NCI-H2081 (cell line): ENCODE measurements at regions not wholly inside any gene's neighbourhood (a gene's known extent, or its start where the extent isn't known, plus 50 kb on each side); places are given as distances from the start of the nearest gene placed in this dataset.

Experiments
- DNase-seq, 2 experiments: peaks; one replicate each; lab custom pipeline; 2025; lab: John Stamatoyannopoulos, UW

GRCh38 chr17:36867716-36868341 is 69.4 kb upstream of the LHX1 start:
- no peak for DNase-seq

- DNase-seq, result no peak
Measured at GRCh38 chr17:36868777-36869176, 68.5 kb upstream of the LHX1 start.

DNA sequence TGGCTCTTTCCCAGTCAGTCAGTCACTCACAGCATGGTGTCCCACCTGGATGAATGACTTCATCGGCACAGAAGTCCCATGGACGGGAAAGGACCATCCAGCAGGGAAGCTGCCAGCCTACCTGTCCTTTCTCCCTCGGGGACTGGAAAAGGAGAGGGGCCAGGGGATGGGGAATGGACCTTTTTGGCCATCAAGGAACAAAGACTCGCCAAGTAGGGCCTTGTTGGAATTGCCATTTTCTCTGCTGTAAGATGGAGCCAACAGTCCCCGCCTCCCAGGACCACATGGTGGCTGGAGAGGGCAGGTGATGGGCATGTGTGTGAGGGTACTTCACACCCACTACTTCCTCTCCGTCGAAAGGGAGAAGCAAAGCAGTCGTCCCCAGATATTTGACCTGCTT is 67.8 kb upstream of the LHX1 start:
- DNase-seq, result no peak

- no peak for DNase-seq
Measured at GRCh38 chr17:36869856-36870719, 67.2 kb upstream of the LHX1 start.

DNA sequence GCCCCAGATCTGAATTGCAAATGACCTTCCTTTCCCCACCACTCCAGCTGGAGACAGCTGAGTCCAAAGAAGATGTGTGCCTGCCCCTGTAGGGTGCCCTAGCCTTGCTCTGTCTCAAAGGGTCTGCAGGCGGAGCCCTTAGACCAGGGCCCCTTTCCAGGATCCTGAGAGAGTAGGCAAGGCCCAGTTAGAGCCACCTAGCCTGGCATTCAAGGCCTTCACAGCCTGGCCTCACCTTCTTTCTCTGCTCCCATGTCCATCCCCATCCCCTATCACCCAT is 66.6 kb upstream of the LHX1 start:
- no peak for DNase-seq

DNA sequence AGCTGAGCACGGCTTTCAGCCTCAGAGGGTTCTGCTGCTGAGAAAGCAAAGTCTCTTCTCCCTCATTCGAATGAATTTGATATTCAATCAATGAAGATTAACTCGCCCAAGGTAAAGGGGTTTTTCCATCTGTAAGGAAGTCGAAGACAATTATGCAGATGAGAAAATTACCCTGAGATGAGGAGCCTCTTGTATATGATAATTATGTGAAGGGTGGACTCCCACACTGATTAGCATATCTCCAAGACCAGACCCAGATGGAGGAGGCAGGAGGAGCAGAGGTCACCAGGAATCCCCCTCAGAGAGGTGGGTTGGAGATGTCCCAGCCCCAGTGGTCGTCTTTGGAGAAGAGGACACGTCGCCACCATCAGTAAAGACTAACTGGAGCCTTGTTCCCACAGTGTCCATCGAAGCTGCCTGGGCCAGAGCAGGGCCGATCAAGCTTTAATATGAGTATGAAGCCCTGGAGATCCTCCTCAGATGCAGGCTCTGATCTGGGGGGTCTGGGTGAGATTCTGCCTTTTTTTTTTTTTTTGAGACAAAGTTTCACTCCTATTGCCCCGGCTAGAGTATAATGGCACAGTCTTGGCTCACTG is 61.5 kb upstream of the LHX1 start:
- no peak for DNase-seq

DNA sequence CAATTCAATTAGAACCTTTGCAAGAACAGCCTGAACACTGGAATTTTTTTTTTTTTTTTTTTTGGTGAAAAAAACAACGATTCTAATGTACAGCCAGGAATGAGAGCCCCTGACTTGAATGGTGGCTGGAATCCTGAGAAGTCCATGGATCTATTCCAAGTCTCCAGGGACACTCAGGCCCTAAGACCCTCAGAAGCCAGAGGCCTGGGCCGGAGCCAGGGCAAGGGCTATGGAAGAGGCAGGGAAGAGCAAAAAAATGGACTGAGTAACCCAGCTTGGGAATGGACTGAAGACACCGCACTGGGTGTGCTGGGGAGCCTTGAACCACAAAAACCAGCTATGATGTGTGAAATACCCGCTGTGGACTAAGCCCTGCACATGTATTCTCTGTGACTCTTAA is 60.3 kb upstream of the LHX1 start:
- no peak for DNase-seq

- DNase-seq, result no peak
Measured at GRCh38 chr17:36877771-36878170, 59.5 kb upstream of the LHX1 start.

DNA sequence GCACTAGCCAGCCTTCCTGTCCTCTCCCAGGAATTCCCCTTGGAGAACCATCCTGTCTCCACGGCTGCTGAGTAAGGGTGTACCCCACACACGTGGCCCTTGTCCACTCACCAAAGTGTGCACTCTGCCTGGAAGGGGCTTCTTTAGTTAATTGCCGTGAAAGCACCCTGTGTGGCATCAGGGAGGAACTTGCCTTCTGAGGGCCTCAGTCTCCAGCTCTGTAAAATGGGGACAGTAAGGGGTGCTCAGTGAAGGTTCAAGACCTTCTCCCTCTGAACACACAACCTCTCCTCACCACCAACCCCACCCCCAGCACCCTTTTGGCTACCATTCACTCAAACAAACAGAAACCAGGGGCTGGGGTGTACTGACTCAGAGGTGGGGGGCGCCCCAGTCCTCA is 59.1 kb upstream of the LHX1 start:
- no peak for DNase-seq

- no peak for DNase-seq
Measured at GRCh38 chr17:36879027-36879426, 58.2 kb upstream of the LHX1 start.

- DNase-seq, result no peak
Measured at GRCh38 chr17:36879624-36880131, 57.6 kb upstream of the LHX1 start.

DNA sequence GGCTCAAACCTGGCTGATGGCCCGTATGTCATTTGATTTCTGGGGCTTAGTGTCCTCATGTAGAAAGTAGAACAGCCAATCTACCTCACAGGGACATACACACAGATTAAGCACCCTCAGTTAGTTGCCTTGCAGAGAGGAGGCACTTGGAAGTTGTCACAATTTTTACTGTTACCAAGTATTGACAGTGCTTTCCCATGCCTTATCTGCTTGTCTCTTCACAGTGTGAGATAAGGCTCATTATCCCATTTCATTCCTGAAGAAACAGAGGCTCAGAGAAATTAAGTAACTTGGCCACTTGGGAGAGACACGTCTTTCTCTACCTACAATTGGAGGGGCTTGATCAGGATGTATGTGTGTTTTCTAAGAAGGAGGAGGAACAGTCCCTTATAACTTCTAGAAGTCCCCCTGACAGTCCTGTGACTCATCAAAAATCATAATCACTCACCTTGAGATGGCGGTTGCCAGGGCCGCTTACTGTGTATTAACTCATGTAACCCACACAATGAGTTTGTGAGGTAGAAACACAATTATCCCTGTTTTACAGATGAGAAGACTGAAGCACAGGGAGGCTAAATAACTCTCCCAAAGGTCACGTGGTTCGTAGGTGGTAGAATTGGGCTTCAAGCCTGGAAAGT is 56.9 kb upstream of the LHX1 start:
- DNase-seq, result no peak

GRCh38 chr17:36881323-36881722 is 56.0 kb upstream of the LHX1 start:
- DNase-seq, result no peak

- no peak for DNase-seq
Measured at GRCh38 chr17:36884495-36885152, 52.7 kb upstream of the LHX1 start.

- no peak for DNase-seq
Measured at GRCh38 chr17:36885153-36885735, 52.0 kb upstream of the LHX1 start.

DNA sequence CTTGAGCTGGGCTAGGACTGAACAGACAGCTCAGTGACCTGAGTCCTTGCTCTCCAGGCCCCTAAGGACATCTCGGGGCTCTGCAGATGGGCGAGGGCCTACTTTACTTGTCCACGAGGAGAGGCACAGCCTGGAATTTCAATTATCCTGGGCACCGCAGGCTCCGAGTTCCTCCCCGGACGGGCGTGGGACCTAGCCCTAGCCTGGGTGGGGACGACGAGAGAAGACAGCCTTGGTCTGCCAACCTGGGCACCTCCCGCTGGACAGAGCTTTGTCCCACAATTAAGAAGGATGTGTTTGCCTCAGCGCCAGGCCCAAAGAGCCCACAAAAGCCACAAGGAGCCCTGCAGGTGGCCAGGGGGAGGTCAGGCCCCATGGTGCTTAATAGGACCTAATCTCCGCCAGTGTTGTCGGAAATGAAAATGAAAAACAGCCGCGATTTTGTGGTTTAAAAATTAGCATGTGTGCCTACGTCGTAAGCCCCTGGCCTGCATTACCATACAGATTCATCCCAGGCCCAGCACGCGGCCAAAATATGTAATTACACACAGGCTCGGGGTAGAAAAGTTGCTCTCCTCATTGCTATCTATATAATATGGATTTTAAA is 51.4 kb upstream of the LHX1 start:
- no peak for DNase-seq
